ENCODE measurements at regions not wholly inside any gene's neighbourhood (a gene's known extent, or its start where the extent isn't known, plus 50 kb on each side); places are given as distances from the start of the nearest gene placed in this dataset.

DNA sequence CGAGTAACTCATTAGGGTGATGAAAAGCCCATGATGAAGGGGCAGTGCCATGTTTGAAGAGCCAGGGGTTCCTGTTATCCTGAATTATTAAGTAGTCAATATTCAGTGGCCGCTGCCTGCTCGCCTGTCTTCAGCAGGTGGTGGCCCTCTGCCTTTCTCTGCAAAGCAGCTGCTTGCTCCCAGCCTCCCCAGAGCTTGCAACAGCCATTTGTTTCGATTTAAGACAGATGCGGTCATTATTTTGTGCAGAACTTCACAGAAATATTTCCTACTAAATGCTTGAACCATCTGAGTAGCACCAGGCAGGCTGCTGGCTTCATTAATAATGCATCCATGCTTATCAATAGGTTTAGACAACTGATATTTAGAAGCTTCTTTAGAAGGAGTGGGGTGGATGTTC lies 104.3 kb upstream of the TTC29 start:
- TF ChIP-seq, protein P1, sequence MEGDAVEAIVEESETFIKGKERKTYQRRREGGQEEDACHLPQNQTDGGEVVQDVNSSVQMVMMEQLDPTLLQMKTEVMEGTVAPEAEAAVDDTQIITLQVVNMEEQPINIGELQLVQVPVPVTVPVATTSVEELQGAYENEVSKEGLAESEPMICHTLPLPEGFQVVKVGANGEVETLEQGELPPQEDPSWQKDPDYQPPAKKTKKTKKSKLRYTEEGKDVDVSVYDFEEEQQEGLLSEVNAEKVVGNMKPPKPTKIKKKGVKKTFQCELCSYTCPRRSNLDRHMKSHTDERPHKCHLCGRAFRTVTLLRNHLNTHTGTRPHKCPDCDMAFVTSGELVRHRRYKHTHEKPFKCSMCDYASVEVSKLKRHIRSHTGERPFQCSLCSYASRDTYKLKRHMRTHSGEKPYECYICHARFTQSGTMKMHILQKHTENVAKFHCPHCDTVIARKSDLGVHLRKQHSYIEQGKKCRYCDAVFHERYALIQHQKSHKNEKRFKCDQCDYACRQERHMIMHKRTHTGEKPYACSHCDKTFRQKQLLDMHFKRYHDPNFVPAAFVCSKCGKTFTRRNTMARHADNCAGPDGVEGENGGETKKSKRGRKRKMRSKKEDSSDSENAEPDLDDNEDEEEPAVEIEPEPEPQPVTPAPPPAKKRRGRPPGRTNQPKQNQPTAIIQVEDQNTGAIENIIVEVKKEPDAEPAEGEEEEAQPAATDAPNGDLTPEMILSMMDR (IDR thresholded peaks at IDR 0.05), result no peak
- TF ChIP-seq POLR2A (IDR thresholded peaks at IDR 0.05), result no peak
